ENCODE measurements at regions not wholly inside any gene's neighbourhood (a gene's known extent, or its start where the extent isn't known, plus 50 kb on each side); places are given as distances from the start of the nearest gene placed in this dataset.

GRCh38 chr7:21066221-21066620, 279.5 kb upstream of the SP8 start:
- no peak for TF ChIP-seq SCRT1 (tag by site-specific recombination; IDR thresholded peaks at IDR 0.05; ENCODE audit: borderline replicate concordance)
- no peak for TF ChIP-seq SETDB1 (IDR thresholded peaks at IDR 0.05; ENCODE audit: insufficient read length, low read length)
- no peak for TF ChIP-seq CTCF (tag by site-specific recombination; IDR thresholded peaks at IDR 0.05)
- no peak for TF ChIP-seq ZNF843 (tag by site-specific recombination; IDR thresholded peaks at IDR 0.05)
- no peak for TF ChIP-seq ZSCAN30 (tag by site-specific recombination; IDR thresholded peaks at IDR 0.05)
- no peak for TF ChIP-seq KLF10 (tag by site-specific recombination; IDR thresholded peaks at IDR 0.05)
- TF ChIP-seq YY1 (tag by site-specific recombination; IDR thresholded peaks at IDR 0.05): no peak
- no peak for TF ChIP-seq SALL2 (tag by site-specific recombination; IDR thresholded peaks at IDR 0.05; ENCODE audit: borderline replicate concordance)
- TF ChIP-seq ZNF501 (tag by site-specific recombination; IDR thresholded peaks at IDR 0.05): no peak
- no peak for TF ChIP-seq REST (tag by site-specific recombination; IDR thresholded peaks at IDR 0.05)
- TF ChIP-seq ZNF274 (IDR thresholded peaks at IDR 0.05; ENCODE audit: low read length): no peak
- TF ChIP-seq ZNF274 (tag by site-specific recombination; IDR thresholded peaks at IDR 0.05; ENCODE audit: borderline replicate concordance): no peak

All from HEK293 (cell line).